NCI-H2171 treated with DMSO at 0.1 percent for 48 hours (cell line): ENCODE measurements at regions not wholly inside any gene's neighbourhood (a gene's known extent, or its start where the extent isn't known, plus 50 kb on each side); places are given as distances from the start of the nearest gene placed in this dataset.

Source experiments
- DNase-seq: peaks from one replicate; lab custom pipeline; 2025; lab: John Stamatoyannopoulos, UW

GRCh38 chr12:30151831-30152230, 368.1 kb upstream of the TMTC1 start:
- no peak for DNase-seq

- DNase-seq = no peak
These were observed 362.8 kb upstream of the TMTC1 start for GRCh38 chr12:30146561-30146960.

GRCh38 chr12:30145684-30146032, 361.9 kb upstream of the TMTC1 start:
- no peak for DNase-seq

- DNase-seq = no peak
These were observed 361.3 kb upstream of the TMTC1 start for GRCh38 chr12:30144777-30145683.

GRCh38 chr12:30142301-30142700, 358.6 kb upstream of the TMTC1 start:
- DNase-seq = no peak

GRCh38 chr12:30138483-30138882, 354.7 kb upstream of the TMTC1 start:
- no peak for DNase-seq

- DNase-seq = no peak
These were observed 353.0 kb upstream of the TMTC1 start for GRCh38 chr12:30136696-30137095.

GRCh38 chr12:30135776-30136175, 352.0 kb upstream of the TMTC1 start:
- no peak for DNase-seq

- DNase-seq = no peak
These were observed 350.5 kb upstream of the TMTC1 start for GRCh38 chr12:30134229-30134628.

- no peak for DNase-seq
These were observed 343.2 kb upstream of the TMTC1 start for GRCh38 chr12:30126944-30127343.

GRCh38 chr12:30120522-30120921, 336.8 kb upstream of the TMTC1 start:
- DNase-seq = no peak

- no peak for DNase-seq
These were observed 333.7 kb upstream of the TMTC1 start for GRCh38 chr12:30117483-30117882.

GRCh38 chr12:30111719-30112118, 328.0 kb upstream of the TMTC1 start:
- DNase-seq = no peak

- DNase-seq = no peak
These were observed 327.3 kb upstream of the TMTC1 start for GRCh38 chr12:30110958-30111586.

- DNase-seq = no peak
These were observed 326.8 kb upstream of the TMTC1 start for GRCh38 chr12:30110498-30110897.

GRCh38 chr12:30108666-30109065, 324.9 kb upstream of the TMTC1 start:
- no peak for DNase-seq

GRCh38 chr12:30106204-30106965, 322.6 kb upstream of the TMTC1 start:
- no peak for DNase-seq

- DNase-seq = no peak
These were observed 321.8 kb upstream of the TMTC1 start for GRCh38 chr12:30105505-30105904.

- no peak for DNase-seq
These were observed 321.2 kb upstream of the TMTC1 start for GRCh38 chr12:30104971-30105370.

- no peak for DNase-seq
These were observed 317.0 kb upstream of the TMTC1 start for GRCh38 chr12:30100741-30101140.

GRCh38 chr12:30098677-30099076, 314.9 kb upstream of the TMTC1 start:
- DNase-seq = no peak

GRCh38 chr12:30095511-30095910, 311.8 kb upstream of the TMTC1 start:
- DNase-seq = no peak
